HFF-Myc (cell line): ENCODE measurements at regions not wholly inside any gene's neighbourhood (a gene's known extent, or its start where the extent isn't known, plus 50 kb on each side); places are given as distances from the start of the nearest gene placed in this dataset.

Source experiments
- DNase-seq: peaks from one replicate; pipeline ENCODE4 v3.0.0-alpha.2; 2011; ENCODE audit warnings: low read depth; ENCODE audit errors: extremely low read depth
- H3K4me3 ChIP-seq: replicated peaks from 2 replicates; pipeline ENCODE4 v1.5.1; 2011; ENCODE audit warnings: low read depth, mild to moderate bottlenecking, control low read depth, low read length
- TF ChIP-seq, protein P1 (sequence below): IDR thresholded peaks from 2 replicates; pipeline ENCODE4 v1.5.1; 2012; ENCODE audit warnings: mild to moderate bottlenecking, low read depth, low read length, control low read depth; ENCODE audit errors: missing control alignments

DNA sequence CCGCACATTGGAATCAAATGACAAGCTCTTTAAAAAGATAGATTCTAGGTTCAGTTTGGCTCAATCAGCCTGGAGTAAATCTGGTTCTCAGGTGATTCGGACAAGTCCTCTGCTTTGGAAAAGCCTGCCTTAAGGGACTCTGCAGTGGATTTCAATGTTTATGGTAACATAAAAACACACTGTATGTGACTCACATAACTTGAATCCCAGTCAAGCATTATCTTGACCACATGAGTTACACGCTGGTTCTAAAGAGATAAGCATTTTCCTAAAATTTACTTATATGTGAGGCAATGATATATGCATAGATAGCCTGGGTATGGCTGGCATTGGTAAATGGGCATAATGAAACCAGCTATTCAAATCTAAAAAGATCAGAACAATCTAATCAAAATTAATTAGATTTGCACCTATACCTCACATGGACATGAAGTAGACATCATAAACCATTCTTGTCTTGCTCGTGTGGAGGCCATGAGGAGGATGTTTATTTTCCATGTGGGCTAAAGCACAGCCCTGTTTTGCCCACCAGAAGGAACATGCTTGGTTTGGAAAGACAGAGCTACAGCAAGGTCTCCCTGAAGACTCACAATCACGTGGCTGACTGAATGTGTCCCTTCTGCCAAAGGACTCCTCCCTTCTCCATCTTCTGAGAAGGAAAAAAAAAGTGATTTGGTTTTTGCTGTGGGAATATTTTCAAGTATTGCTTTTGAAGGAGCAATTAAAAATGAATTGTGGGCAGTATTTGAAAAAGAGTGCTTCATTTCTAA lies 351.7 kb downstream of the DIRAS2 start:
- no peak overlapping the region for H3K4me3 ChIP-seq
- TF ChIP-seq, protein P1, sequence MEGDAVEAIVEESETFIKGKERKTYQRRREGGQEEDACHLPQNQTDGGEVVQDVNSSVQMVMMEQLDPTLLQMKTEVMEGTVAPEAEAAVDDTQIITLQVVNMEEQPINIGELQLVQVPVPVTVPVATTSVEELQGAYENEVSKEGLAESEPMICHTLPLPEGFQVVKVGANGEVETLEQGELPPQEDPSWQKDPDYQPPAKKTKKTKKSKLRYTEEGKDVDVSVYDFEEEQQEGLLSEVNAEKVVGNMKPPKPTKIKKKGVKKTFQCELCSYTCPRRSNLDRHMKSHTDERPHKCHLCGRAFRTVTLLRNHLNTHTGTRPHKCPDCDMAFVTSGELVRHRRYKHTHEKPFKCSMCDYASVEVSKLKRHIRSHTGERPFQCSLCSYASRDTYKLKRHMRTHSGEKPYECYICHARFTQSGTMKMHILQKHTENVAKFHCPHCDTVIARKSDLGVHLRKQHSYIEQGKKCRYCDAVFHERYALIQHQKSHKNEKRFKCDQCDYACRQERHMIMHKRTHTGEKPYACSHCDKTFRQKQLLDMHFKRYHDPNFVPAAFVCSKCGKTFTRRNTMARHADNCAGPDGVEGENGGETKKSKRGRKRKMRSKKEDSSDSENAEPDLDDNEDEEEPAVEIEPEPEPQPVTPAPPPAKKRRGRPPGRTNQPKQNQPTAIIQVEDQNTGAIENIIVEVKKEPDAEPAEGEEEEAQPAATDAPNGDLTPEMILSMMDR = no peak
- DNase-seq = no peak

DNA sequence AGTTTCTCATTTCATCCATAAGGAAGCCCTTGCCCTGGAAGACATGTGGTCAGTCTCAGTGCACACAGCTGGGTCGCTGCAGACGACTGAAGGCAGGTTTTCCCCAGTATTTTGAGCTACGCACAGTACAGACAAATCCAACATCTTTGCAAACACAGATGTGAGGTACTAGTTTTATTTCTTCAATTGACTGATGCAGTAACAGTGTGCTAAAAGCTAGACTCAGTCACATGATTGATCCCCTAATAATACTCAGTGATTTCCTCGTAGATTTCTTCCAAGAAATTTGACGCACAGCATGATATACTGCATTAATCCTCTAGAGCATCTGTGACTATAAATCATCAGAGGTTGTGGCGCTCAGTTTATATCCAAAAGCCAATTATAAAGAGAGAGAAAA lies 346.1 kb downstream of the DIRAS2 start:
- no peak for DNase-seq
- TF ChIP-seq, protein P1 = no peak
- H3K4me3 ChIP-seq = no peak overlapping the region

DNA sequence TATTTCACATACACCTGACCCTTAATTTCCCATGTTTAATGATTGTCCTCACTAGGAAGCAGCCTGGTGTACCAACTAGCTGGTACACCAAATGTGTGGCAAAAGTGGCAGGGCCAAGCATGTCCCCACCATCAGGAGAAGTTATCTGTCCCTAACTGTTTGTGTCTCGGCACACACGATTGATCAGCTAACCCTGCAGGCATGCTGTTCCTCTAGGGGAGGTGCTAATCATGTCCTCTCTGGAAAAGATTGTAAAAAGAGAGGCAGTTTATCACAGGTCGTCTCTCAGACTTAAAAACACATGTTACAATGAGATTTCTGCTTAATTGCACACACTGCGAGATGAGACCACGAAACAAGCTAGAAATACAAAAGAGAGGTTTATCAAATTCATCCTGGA lies 342.7 kb downstream of the DIRAS2 start:
- no peak overlapping the region for H3K4me3 ChIP-seq
- DNase-seq = no peak
- TF ChIP-seq, protein P1 = no peak

DNA sequence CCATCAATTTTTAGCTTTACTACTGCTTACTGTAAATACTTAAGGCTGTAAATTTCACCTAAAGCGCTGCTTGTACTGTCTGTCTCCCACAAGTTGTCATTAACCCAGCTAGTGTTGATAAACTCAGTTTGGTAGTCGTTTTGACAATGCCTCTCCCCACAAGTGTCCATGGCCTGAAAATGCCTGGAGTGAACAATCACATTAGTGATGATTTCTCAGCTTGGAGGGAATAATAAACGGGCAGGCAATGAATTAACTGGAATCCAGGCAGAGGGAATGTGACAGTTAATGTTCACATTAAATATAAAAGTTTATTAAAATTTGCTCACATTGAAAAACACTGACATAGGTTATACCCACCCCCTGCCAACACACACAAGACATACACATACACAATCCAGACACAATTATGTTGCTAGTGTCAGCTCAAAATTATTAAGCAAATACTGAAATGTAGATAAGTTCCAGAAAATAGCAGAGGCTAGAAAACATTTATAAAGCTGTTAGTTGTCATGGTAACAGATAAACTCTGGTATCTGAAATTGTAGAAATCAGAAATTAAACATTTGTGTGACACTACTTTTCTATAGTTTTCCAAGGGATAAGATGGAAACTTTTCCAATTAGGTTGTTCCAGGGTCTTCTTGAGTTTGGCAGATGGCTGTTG lies 341.9 kb downstream of the DIRAS2 start:
- no peak for DNase-seq
- TF ChIP-seq, protein P1 = no peak

DNA sequence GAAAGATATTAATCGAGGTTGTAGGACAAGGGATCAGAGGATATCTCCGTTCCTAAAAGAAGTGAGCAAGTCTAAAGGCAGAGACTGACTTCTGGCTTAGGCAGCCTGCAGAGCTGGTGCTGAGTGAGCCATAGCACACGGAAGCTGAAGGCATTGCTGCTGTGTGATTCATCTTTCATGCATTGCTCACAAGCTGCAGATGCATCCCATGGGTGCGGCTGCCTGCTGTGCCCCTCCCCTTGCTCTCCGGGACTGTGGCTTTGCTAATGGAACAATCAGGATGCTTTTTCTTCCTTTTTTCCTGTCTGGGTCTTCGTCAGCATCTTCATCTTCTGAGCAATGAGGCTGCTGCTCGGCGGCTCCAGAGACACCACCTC lies 341.4 kb downstream of the DIRAS2 start:
- peak; percentile 80 for DNase-seq
- TF ChIP-seq, protein P1 = no peak
- H3K4me3 ChIP-seq = no peak overlapping the region

More for the DNA sequence above, 341.9 kb downstream of the DIRAS2 start:
- no peak overlapping the region for H3K4me3 ChIP-seq

DNA sequence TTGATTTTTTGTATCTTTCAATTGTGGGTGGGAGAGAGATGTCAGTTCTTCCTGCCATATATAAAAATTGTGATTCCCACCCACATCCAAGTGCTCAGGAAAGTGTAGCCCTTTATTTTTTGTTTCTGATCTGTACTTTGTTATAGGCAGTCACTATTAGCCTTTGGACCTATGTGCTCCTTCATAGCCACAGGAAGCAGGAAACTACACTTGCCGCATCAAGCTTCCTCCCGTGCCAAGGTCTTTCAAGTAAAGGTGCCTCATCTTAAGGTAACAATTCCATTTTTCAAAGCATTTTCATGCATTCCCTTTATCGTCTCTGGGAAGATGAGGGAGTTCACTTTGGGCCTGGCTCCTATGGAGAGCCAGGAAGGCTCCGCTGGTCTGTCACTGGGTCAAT lies 339.0 kb downstream of the DIRAS2 start:
- TF ChIP-seq, protein P1 = no peak
- DNase-seq = no peak
- no peak overlapping the region for H3K4me3 ChIP-seq
